ENCODE measurements at regions not wholly inside any gene's neighbourhood (a gene's known extent, or its start where the extent isn't known, plus 50 kb on each side); places are given as distances from the start of the nearest gene placed in this dataset.

GRCh38 chr1:217921126-217921904 is 290.2 kb downstream of the SPATA17 start:
- TF ChIP-seq GATA3 (IDR thresholded peaks at IDR 0.05; ENCODE audit: low read depth, low read length) (no peak), GATA2 (IDR thresholded peaks at IDR 0.05; ENCODE audit: low read depth, low read length) (no peak)

- no peak for TF ChIP-seq GATA3 (IDR thresholded peaks at IDR 0.05; ENCODE audit: low read depth, low read length)
Measured at GRCh38 chr1:217924924-217925323, 293.8 kb downstream of the SPATA17 start.

- TF ChIP-seq GATA3 (IDR thresholded peaks at IDR 0.05; ENCODE audit: low read depth, low read length) (no peak), GATA2 (IDR thresholded peaks at IDR 0.05; ENCODE audit: low read depth, low read length) (no peak)
Measured at GRCh38 chr1:217929213-217929885, 298.2 kb downstream of the SPATA17 start.

- TF ChIP-seq GATA3 (IDR thresholded peaks at IDR 0.05; ENCODE audit: low read depth, low read length) = no peak
Measured at GRCh38 chr1:217943361-217943760, 312.2 kb downstream of the SPATA17 start.

GRCh38 chr1:217944550-217944949 is 313.4 kb downstream of the SPATA17 start:
- TF ChIP-seq GATA2 (IDR thresholded peaks at IDR 0.05; ENCODE audit: low read depth, low read length) = no peak
- TF ChIP-seq GATA3 (IDR thresholded peaks at IDR 0.05; ENCODE audit: low read depth, low read length) = no peak

- TF ChIP-seq GATA2 (IDR thresholded peaks at IDR 0.05; ENCODE audit: low read depth, low read length) (no peak), GATA3 (IDR thresholded peaks at IDR 0.05; ENCODE audit: low read depth, low read length) (no peak)
Measured at GRCh38 chr1:217946511-217946910, 315.4 kb downstream of the SPATA17 start.

GRCh38 chr1:217948741-217949140 is 317.6 kb downstream of the SPATA17 start:
- TF ChIP-seq GATA3 (IDR thresholded peaks at IDR 0.05; ENCODE audit: low read depth, low read length) = no peak
- no peak for TF ChIP-seq GATA2 (IDR thresholded peaks at IDR 0.05; ENCODE audit: low read depth, low read length)

GRCh38 chr1:217953330-217953729 is 322.2 kb downstream of the SPATA17 start:
- TF ChIP-seq GATA2 (IDR thresholded peaks at IDR 0.05; ENCODE audit: low read depth, low read length) (no peak), GATA3 (IDR thresholded peaks at IDR 0.05; ENCODE audit: low read depth, low read length) (no peak)

- TF ChIP-seq GATA2 (IDR thresholded peaks at IDR 0.05; ENCODE audit: low read depth, low read length) (no peak), GATA3 (IDR thresholded peaks at IDR 0.05; ENCODE audit: low read depth, low read length) (no peak)
Measured at GRCh38 chr1:217953922-217954321, 322.8 kb downstream of the SPATA17 start.

GRCh38 chr1:217955723-217956122 is 324.6 kb downstream of the SPATA17 start:
- TF ChIP-seq GATA3 (IDR thresholded peaks at IDR 0.05; ENCODE audit: low read depth, low read length) = no peak
- TF ChIP-seq GATA2 (IDR thresholded peaks at IDR 0.05; ENCODE audit: low read depth, low read length) = no peak

- TF ChIP-seq GATA2 (IDR thresholded peaks at IDR 0.05; ENCODE audit: low read depth, low read length) (no peak), GATA3 (IDR thresholded peaks at IDR 0.05; ENCODE audit: low read depth, low read length) (no peak)
Measured at GRCh38 chr1:217965156-217965786, 319.8 kb upstream of the RRP15 start.

- no peak for TF ChIP-seq GATA3 (IDR thresholded peaks at IDR 0.05; ENCODE audit: low read depth, low read length)
- TF ChIP-seq GATA2 (IDR thresholded peaks at IDR 0.05; ENCODE audit: low read depth, low read length) = no peak
Measured at GRCh38 chr1:217968085-217968484, 317.0 kb upstream of the RRP15 start.

GRCh38 chr1:217969428-217969827 is 315.7 kb upstream of the RRP15 start:
- TF ChIP-seq GATA2 (IDR thresholded peaks at IDR 0.05; ENCODE audit: low read depth, low read length) = no peak
- TF ChIP-seq GATA3 (IDR thresholded peaks at IDR 0.05; ENCODE audit: low read depth, low read length) = no peak

- TF ChIP-seq GATA2 (IDR thresholded peaks at IDR 0.05; ENCODE audit: low read depth, low read length) = no peak
- TF ChIP-seq GATA3 (IDR thresholded peaks at IDR 0.05; ENCODE audit: low read depth, low read length) = no peak
Measured at GRCh38 chr1:217977943-217978342, 307.1 kb upstream of the RRP15 start.

GRCh38 chr1:217981430-217981829 is 303.7 kb upstream of the RRP15 start:
- no peak for TF ChIP-seq GATA3 (IDR thresholded peaks at IDR 0.05; ENCODE audit: low read depth, low read length)
- TF ChIP-seq GATA2 (IDR thresholded peaks at IDR 0.05; ENCODE audit: low read depth, low read length) = no peak
